ENCODE measurements at regions not wholly inside any gene's neighbourhood (a gene's known extent, or its start where the extent isn't known, plus 50 kb on each side); places are given as distances from the start of the nearest gene placed in this dataset.

- H3K4me3 Mint-ChIP-seq = no peak overlapping the region
- no peaks in the 10 kb centered on the region for H3K27me3 Mint-ChIP-seq
- no peak overlapping the region for H3K27ac Mint-ChIP-seq
- H3K9me3 Mint-ChIP-seq = peaks cover 0 to 8% of the 10 kb centered on the region in 2 donors
- ATAC-seq (replicated peaks) = no peak
- H3K36me3 Mint-ChIP-seq (ENCODE audit: insufficient read depth) = no peaks in the 10 kb centered on the region
- no peak for DNase-seq
- no peaks in the 10 kb centered on the region for H3K4me1 Mint-ChIP-seq (ENCODE audit: low read depth in 2 of 2)
These were observed 127.4 kb upstream of the FAM83B start for GRCh38 chr6:54719131-54719530.

GRCh38 chr6:54719633-54720032, 126.9 kb upstream of the FAM83B start:
- Mint-ChIP-seq H3K4me3 (no peak overlapping the region), H3K36me3 (ENCODE audit: insufficient read depth) (no peaks in the 10 kb centered on the region), H3K27ac (no peak overlapping the region), H3K27me3 (no peaks in the 10 kb centered on the region), H3K4me1 (ENCODE audit: low read depth in 2 of 2) (no peaks in the 10 kb centered on the region), H3K9me3 (peaks cover 0 to 8% of the 10 kb centered on the region in 2 donors)
- ATAC-seq (replicated peaks) (no peak), DNase-seq (no peak)

GRCh38 chr6:54722328-54722727, 124.2 kb upstream of the FAM83B start:
- H3K4me1 Mint-ChIP-seq (ENCODE audit: low read depth in 2 of 2) = no peaks in the 10 kb centered on the region
- DNase-seq (no peak), ATAC-seq (replicated peaks) (no peak)
- no peaks in the 10 kb centered on the region for H3K27me3 Mint-ChIP-seq
- H3K4me3 Mint-ChIP-seq = no peak overlapping the region
- peaks cover 3% of the 10 kb centered on the region for H3K36me3 Mint-ChIP-seq (ENCODE audit: insufficient read depth)
- no peak overlapping the region for H3K27ac Mint-ChIP-seq
- H3K9me3 Mint-ChIP-seq = peaks cover 0 to 3% of the 10 kb centered on the region in 2 donors

- Mint-ChIP-seq H3K36me3 (ENCODE audit: insufficient read depth) (peaks cover 5% of the 10 kb centered on the region), H3K27ac (no peak overlapping the region), H3K4me1 (ENCODE audit: low read depth in 2 of 2) (no peaks in the 10 kb centered on the region), H3K27me3 (no peaks in the 10 kb centered on the region), H3K4me3 (no peak overlapping the region), H3K9me3 (peaks cover 9 to 14% of the 10 kb centered on the region in 2 donors)
- no peak for ATAC-seq (replicated peaks)
- DNase-seq = no peak
These were observed 116.9 kb upstream of the FAM83B start for GRCh38 chr6:54729716-54730115.

GRCh38 chr6:54730767-54731630, 115.6 kb upstream of the FAM83B start:
- Mint-ChIP-seq H3K9me3 (peaks cover 10 to 14% of the 10 kb centered on the region in 2 donors), H3K27me3 (no peaks in the 10 kb centered on the region), H3K36me3 (ENCODE audit: insufficient read depth) (peaks cover 5% of the 10 kb centered on the region), H3K27ac (no peak overlapping the region), H3K4me1 (ENCODE audit: low read depth in 2 of 2) (no peaks in the 10 kb centered on the region), H3K4me3 (no peak overlapping the region)
- no peak for DNase-seq
- ATAC-seq (replicated peaks) = no peak

- ATAC-seq (replicated peaks) (no peak), DNase-seq (no peak)
- H3K27ac Mint-ChIP-seq = no peak overlapping the region
- no peak overlapping the region for H3K4me3 Mint-ChIP-seq
- peaks cover 6 to 7% of the 10 kb centered on the region in 2 donors for H3K9me3 Mint-ChIP-seq
- H3K27me3 Mint-ChIP-seq = no peaks in the 10 kb centered on the region
- H3K36me3 Mint-ChIP-seq (ENCODE audit: insufficient read depth) = peaks cover 2% of the 10 kb centered on the region
- H3K4me1 Mint-ChIP-seq (ENCODE audit: low read depth in 2 of 2) = no peaks in the 10 kb centered on the region
These were observed 109.3 kb upstream of the FAM83B start for GRCh38 chr6:54737247-54737646.

GRCh38 chr6:54747955-54748354, 98.6 kb upstream of the FAM83B start:
- Mint-ChIP-seq H3K27me3 (no peaks in the 10 kb centered on the region), H3K36me3 (ENCODE audit: insufficient read depth) (no peaks in the 10 kb centered on the region), H3K4me1 (ENCODE audit: low read depth in 2 of 2) (no peaks in the 10 kb centered on the region), H3K9me3 (peaks cover 0 to 4% of the 10 kb centered on the region in 2 donors), H3K27ac (no peak overlapping the region), H3K4me3 (no peak overlapping the region)
- ATAC-seq (replicated peaks) (no peak), DNase-seq (no peak)

GRCh38 chr6:54754406-54754805, 92.2 kb upstream of the FAM83B start:
- no peak for DNase-seq
- no peak for ATAC-seq (replicated peaks)
- Mint-ChIP-seq H3K9me3 (peaks cover 0 to 4% of the 10 kb centered on the region in 2 donors), H3K27me3 (no peaks in the 10 kb centered on the region), H3K36me3 (ENCODE audit: insufficient read depth) (no peaks in the 10 kb centered on the region), H3K4me3 (no peak overlapping the region), H3K4me1 (ENCODE audit: low read depth in 2 of 2) (no peaks in the 10 kb centered on the region), H3K27ac (no peak overlapping the region)

- H3K27ac Mint-ChIP-seq = no peak overlapping the region
- DNase-seq = no peak
- no peak overlapping the region for H3K4me3 Mint-ChIP-seq
- H3K9me3 Mint-ChIP-seq = peaks cover 0 to 8% of the 10 kb centered on the region in 2 donors
- H3K4me1 Mint-ChIP-seq (ENCODE audit: low read depth in 2 of 2) = no peaks in the 10 kb centered on the region
- ATAC-seq (replicated peaks) = no peak
- no peaks in the 10 kb centered on the region for H3K27me3 Mint-ChIP-seq
- H3K36me3 Mint-ChIP-seq (ENCODE audit: insufficient read depth) = no peaks in the 10 kb centered on the region
These were observed 88.2 kb upstream of the FAM83B start for GRCh38 chr6:54758340-54758739.

- Mint-ChIP-seq H3K9me3 (peaks cover 8 to 10% of the 10 kb centered on the region in 2 donors), H3K4me1 (ENCODE audit: low read depth in 2 of 2) (no peaks in the 10 kb centered on the region), H3K27ac (no peak overlapping the region), H3K36me3 (ENCODE audit: insufficient read depth) (no peaks in the 10 kb centered on the region), H3K27me3 (no peaks in the 10 kb centered on the region), H3K4me3 (no peak overlapping the region)
- DNase-seq (no peak), ATAC-seq (replicated peaks) (no peak)
These were observed 78.1 kb upstream of the FAM83B start for GRCh38 chr6:54768494-54768893.

GRCh38 chr6:54770328-54770727, 76.2 kb upstream of the FAM83B start:
- Mint-ChIP-seq H3K4me1 (ENCODE audit: low read depth in 2 of 2) (no peaks in the 10 kb centered on the region), H3K4me3 (no peak overlapping the region), H3K9me3 (peaks cover 8% of the 10 kb centered on the region in 2 donors), H3K27me3 (no peaks in the 10 kb centered on the region), H3K27ac (no peak overlapping the region), H3K36me3 (ENCODE audit: insufficient read depth) (no peaks in the 10 kb centered on the region)
- ATAC-seq (replicated peaks) = no peak
- DNase-seq = no peak

- H3K36me3 Mint-ChIP-seq (ENCODE audit: insufficient read depth) = no peaks in the 10 kb centered on the region
- no peaks in the 10 kb centered on the region for H3K4me1 Mint-ChIP-seq (ENCODE audit: low read depth in 2 of 2)
- H3K9me3 Mint-ChIP-seq = peaks cover 3 to 9% of the 10 kb centered on the region in 2 donors
- no peak for DNase-seq
- H3K27me3 Mint-ChIP-seq = no peaks in the 10 kb centered on the region
- ATAC-seq (replicated peaks) = no peak
- H3K4me3 Mint-ChIP-seq = no peak overlapping the region
- no peak overlapping the region for H3K27ac Mint-ChIP-seq
These were observed 74.6 kb upstream of the FAM83B start for GRCh38 chr6:54771968-54772367.

- no peaks in the 10 kb centered on the region for H3K4me1 Mint-ChIP-seq (ENCODE audit: low read depth in 2 of 2)
- no peak overlapping the region for H3K4me3 Mint-ChIP-seq
- no peak for DNase-seq
- no peaks in the 10 kb centered on the region for H3K36me3 Mint-ChIP-seq (ENCODE audit: insufficient read depth)
- no peak for ATAC-seq (replicated peaks)
- H3K27me3 Mint-ChIP-seq = no peaks in the 10 kb centered on the region
- peaks cover 5 to 12% of the 10 kb centered on the region in 2 donors for H3K9me3 Mint-ChIP-seq
- H3K27ac Mint-ChIP-seq = no peak overlapping the region
These were observed 74.0 kb upstream of the FAM83B start for GRCh38 chr6:54772610-54773009.

- Mint-ChIP-seq H3K36me3 (ENCODE audit: insufficient read depth) (no peaks in the 10 kb centered on the region), H3K27ac (no peak overlapping the region), H3K9me3 (peaks cover 9 to 14% of the 10 kb centered on the region in 2 donors), H3K27me3 (no peaks in the 10 kb centered on the region), H3K4me1 (ENCODE audit: low read depth in 2 of 2) (no peaks in the 10 kb centered on the region), H3K4me3 (no peak overlapping the region)
- ATAC-seq (replicated peaks) (no peak), DNase-seq (no peak)
These were observed 71.0 kb upstream of the FAM83B start for GRCh38 chr6:54775576-54775975.
